G401 (cell line): ENCODE measurements at regions not wholly inside any gene's neighbourhood (a gene's known extent, or its start where the extent isn't known, plus 50 kb on each side); places are given as distances from the start of the nearest gene placed in this dataset.
"Not testable (repeated sequence)": the region's sequence is repeated elsewhere in the genome, so short reads cannot be mapped to it uniquely, and the experiment has no call there.

Experiments
- DNase-seq: peaks from one replicate; pipeline ENCODE4 v3.0.0-alpha.2; 2015; ENCODE audit warnings: low spot score
- in situ Hi-C: cut with HindIII; loops from 2 replicates; pipeline ENCODE4 v1.10.0; 2016; ENCODE audit warnings: low sequenced_read_pairs, mixed read lengths

DNA sequence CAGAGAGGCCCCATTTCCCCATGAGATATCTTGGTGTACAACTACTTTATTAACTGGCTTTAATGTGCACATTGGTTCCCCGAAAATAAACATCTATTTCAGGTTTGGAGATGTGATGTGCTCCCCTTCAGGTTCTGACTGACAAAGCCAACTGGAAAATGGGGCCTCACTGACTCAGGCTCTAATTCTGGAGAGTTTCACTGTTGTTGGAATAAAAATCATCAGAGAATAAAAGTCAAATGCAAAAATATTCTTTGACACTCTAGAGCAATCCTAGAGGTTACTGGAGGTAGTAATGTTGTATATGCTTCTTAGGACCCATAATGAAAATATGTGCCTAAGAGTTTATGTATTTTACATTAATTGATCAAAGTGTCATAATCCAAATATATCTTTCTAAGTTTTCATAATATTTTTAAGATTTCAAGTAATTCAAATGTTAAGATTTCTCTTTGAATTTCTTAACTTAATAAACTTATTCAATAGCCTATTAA is 189.9 kb upstream of the COL3A1 start:
- in situ Hi-C loops, result no loop called here
- DNase-seq, result no peak

DNA sequence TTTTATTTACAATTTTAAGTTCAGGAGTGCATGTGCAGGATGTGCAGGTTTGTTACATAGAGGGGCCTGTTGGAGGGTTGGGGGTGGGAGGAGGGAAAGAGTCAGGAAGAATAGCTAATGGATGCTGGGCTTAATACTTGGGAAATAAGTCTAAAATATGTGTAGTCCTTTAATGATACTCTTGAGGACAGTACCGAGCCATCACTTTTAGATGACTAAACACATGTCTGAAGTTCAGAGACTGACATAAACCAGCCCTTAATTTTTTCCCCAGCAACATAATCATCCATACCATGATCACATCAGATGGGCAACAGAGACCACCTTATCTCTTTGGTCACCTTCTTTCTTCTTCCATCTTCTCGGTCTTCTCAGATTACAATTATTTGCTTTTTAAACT is 189.1 kb upstream of the COL3A1 start:
- no peak for DNase-seq
- in situ Hi-C loops, result no loop called here

DNA sequence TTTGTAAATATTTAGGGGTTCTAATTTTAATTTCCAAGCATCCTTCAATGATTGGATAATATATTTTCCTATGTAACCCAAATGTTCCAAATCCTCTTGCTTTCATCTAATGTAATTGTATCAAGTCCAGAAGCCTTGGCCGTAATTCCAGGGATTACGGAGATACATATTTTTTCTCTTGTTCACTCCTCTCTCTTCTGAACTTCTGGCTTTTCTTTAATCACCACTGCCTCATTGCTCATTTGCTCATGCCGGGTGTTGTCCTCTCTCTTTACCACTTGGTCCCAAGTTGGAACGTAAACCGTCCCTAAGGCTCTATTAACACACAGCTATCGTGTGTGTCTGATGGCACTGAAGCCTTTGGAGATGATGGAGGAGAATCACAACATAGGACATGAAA is 188.7 kb upstream of the COL3A1 start:
- in situ Hi-C loops, result no loop called here
- no peak for DNase-seq

DNA sequence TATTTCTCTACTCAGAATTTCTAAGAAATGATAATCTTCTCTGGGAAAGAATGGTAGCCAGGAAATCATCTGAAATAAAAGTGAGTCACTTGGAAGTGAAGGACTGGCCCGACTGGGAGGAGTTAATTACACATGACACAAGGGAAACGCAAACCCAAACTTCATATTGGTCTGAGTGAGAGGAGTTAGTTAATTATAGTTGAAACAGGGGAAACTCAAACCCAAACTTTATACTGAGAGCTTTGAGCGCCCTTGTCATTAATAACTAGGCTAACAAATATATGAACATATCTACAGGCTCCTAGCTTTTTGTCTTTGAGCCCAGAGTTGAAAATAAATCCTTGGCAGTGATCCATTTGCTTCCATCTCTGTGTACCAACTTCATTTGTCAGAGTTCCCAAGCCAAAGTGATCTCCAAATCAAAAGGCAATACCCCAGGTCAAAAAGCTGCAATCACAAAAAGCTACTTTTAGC is 187.8 kb upstream of the COL3A1 start:
- DNase-seq, result no peak
- in situ Hi-C loops, result no loop called here

DNA sequence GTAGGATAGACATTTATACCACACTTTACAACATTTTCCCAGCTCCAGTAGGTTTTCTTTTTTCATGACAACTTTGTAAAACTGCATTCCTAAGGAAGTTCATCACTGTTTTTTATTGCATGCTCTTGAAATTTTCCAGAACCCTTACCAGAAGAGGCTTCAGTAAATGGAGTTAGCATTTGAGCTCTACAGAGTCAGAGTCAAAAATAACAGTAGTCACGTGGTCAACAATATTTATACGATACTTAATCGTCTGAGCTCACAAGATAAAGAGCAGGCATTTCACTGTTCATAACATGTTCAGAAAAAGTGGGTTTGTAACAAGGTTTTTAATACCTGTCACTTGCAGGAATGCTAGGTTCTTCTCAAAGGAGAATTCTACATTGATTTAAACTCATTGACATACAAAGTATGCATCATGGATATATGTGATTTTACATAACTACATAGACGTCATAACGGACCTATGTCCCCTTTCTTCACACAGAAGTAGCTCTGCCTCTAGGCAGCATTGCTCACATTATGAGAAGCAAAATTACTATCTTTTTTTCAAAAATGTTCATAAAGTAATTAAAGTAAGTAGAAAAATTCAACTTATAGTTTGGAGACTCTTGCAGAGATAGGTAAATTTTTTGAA is 187.0 kb upstream of the COL3A1 start:
- DNase-seq, result no peak
- in situ Hi-C loops, result no loop called here

DNA sequence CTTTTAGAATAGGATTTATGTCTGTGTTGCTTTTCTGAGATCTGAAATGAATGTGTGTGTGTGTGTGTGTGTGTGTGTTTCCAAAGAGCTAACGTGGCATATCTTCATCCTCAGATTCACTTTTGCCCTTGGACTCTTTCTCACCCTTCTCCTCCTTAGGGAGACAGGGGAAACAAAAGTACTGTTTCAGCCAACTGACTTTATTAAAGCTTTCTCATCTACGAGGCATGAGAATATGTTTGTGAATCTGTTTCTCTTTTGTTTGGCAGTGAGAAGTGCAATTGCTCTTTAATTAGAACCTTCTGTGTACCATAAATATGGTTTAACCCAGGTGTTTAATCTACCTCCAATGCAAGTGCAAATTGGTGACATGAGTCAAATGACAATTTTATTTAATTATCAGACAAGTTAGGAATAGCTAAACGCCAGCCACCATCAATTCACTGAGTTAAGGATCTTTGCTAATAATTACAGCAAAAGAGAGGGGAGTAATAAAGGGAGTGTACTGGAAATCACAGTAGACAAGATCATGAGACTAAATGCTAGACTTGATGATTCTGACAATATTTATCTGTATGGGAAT is 186.4 kb upstream of the COL3A1 start:
- in situ Hi-C loops, result no loop called here
- DNase-seq, result no peak

DNA sequence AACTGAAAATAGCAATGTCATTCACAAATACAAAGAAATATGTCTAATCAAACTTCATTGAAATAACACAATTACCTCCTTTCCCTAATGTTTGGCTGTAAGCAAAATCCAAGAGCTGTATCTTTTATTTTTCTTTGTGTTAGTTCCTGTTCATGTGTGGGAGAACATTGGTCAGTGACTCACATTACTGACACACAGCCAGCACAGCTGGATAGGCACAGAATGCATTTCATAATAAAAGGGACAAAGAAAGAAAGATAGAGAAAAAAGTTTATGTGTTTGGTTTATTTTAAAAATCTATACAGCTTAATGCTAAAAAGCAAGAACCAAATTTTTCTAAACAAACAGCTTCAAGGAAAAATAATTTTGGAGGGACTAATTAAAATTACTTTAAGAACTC is 185.6 kb upstream of the COL3A1 start:
- in situ Hi-C loops, result no loop called here
- no peak for DNase-seq

DNA sequence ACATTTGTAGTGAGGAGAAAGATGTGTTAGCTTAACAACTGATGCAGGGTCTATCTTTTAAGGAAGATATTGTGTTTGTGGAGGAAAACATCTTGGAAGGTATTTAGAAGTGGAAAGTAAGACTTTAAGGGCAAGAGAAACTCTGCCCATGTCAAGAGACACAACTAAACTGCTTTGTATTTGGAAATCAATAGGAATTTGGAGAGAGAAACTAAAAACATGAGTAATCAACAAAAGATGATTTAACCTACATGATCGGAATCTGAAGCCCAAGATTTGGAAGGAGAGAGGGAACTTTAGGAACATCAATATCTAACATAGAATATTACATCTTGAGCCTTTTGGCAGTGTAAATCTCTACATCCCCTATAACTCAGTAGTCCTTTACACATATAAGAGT is 184.2 kb upstream of the COL3A1 start:
- in situ Hi-C loops, result no loop called here
- no peak for DNase-seq

DNA sequence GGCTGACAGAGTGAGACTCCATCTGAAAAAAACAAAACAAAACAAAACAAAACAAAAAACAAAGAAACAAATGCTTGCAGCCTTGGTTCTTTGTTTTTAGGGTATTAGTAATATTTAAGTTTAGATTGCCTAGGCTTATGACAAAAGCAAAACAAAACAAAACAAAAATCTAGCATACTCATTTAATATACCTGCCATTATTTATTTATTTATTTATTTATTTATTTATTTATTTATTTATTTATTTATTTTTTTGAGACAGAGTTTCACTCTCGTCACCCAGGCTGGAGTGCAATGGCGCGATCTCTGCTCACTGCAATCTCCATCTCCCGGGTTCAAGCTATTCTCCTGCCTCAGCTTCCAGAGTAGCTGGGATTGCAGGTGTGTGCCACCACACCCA is 179.7 kb upstream of the COL3A1 start:
- in situ Hi-C loops, DNase-seq: not testable (repeated sequence)

DNA sequence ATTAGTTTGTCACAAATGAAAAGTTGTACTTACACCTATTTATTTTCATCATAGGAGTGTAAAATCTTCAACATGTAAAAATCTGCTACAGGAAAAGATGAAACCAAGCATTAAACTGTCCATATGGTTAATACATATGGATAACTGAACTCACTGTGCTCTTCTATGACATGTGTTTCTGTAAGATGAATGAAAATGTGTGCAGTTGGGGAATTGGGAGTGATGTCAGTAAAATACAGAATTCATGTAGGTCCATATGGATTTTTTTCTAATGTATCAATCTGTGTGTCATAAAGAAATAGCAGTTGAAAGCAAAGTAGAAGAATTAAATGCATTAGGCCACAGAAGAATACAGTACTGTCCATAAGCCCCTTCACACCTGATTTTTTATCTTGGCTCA is 178.4 kb upstream of the COL3A1 start:
- DNase-seq, result no peak
- in situ Hi-C loops, result no loop called here

DNA sequence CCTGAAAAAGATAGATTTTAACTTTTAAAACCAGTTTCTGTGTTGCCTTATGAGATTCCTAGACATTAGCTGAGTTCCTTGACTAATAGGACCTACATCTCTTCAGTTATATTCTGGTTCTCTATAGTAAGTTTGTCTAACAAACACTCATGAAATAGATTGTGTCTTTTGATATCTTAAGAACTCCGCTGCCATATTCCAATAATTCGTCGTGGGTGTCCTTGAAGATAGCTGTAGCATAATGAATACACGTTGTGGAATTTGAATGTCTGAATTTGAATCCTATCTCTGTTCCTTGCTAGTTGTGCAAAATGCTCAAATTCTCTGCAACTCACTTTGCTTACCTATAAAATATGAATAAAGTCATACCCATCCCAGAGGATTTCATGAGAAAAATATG is 176.8 kb upstream of the COL3A1 start:
- in situ Hi-C loops, result no loop called here
- no peak for DNase-seq

DNA sequence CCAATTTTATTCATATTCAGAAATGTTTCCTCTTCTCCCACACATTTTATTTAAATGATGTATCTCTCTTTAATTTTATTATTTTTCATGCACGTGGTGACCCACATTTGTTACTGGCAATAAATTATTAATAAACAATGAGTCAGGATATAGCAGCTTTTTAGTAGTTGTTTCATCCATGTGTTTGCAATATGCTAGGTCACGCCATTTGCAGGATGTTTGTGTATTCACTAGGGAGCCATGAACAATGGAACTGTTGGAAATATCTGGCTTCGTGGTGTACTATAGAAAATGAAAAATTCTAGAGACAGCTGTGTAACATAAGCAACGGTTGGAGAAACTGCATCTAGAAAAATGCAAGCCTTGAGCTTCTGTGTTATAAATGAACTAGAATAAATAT is 176.0 kb upstream of the COL3A1 start:
- DNase-seq, result no peak
- in situ Hi-C loops, result no loop called here

DNA sequence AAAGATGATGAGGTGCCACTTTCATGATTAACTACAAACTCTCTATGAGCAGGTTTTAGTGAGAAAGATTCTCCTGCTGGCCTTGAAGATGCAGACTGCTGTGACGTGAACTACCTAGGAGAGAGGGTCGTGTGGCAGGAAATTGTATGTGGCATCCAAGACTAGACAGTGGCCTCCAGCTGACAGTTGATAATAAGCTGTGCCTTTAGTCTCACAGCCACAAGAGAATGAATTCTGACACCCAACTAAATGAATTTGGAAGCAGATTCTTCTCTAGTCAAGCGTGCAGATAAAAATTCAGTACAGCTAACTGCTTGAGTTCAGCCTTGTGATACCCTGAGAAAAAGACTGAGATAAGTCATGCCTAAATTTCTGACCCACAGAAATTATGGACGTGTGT is 169.0 kb upstream of the COL3A1 start:
- no peak for DNase-seq
- in situ Hi-C loops, result no loop called here

DNA sequence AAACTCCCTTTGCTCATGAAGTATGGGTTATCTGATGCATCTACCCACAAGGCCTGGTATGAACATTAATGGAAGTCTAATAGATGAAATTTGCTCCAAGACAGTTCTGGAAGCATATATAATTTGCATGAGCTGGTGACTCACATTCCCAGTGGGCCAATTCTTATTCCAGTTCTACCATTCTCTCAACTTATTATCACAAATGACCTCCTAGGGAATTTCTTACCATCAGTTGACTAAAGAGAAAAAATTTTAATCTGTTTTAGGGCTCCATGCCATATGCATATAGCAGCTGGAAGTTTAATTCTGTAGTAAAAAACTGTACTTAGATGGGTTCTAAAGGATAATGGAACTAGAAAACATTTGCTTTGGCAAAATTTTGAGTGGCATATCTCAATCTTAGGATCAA is 165.2 kb upstream of the COL3A1 start:
- in situ Hi-C loops, result no loop called here
- no peak for DNase-seq

DNA sequence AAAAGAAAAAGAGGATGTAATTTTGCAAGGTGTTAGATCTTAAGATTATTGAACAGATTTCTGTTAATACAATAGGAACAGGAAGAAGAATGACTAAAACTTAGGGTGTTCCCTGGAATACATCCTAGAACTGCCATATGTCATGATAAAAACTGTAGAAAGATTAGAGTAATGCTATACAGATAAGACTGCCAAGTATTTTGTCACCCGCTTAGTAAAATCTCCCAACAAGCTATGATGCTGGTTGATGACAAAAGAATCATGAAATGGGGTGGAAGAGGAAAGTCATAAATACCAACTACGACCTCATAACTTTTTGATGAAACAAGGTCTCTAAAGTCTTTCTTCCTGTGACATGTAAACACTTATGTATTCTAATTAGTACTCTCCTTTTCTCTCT is 163.6 kb upstream of the COL3A1 start:
- in situ Hi-C loops, result no loop called here
- no peak for DNase-seq

DNA sequence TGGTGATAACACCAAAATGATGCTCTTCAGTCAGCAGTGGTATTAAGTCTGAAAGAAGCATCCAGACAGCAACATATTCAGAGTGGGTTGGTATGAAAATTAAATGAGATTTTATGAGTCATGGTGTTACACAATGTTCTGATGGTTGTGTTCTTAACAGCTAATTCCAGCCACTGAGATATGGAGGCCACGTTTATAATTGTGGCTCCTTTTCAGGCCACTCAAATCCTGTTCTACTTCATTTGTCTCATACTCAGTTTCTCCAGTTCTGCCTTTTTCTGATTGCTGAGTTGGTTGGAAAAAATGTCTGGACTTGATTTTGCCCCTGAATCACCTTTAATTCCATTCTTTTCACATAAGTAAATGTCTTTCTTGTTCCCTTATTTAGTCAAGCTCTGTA is 162.7 kb upstream of the COL3A1 start:
- in situ Hi-C loops, result no loop called here
- DNase-seq, result no peak

DNA sequence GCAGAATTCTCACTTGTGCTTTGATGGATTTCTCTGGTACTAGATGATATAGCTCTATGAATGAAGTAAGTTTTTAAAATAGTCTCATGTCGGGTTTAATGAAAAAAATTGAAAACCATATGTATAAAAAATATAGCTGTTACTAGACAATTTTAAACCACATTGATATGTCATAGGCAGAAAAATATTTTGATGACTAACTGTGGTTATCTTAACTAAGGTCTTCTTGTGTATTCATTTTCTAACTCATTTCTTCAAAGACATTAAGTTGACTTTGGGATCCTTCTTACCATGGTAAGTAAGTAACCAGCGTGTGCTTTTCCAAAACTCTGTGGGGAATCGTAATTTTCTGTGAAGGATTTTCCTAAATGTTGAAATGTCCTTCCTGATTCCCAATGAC is 160.9 kb upstream of the COL3A1 start:
- in situ Hi-C loops, result no loop called here
- no peak for DNase-seq

DNA sequence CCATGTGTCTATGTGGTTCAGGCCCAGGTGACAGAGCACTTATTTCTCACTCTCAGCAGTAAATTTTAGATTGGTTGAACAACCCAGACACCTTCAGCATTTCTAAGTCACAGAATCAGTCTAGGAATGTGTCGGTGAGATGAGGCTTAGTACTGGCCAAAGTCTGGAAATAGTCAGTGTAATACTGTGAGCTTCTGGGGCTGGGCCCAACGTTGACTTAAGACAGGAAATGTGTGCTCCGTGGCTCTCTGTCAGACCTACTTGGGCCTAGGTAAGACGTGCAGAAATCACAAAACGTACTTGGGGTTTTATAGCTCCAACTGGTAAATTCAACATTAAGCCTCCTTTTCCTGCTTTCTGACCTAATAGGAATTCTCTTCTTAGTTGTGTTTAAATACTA is 160.3 kb upstream of the COL3A1 start:
- in situ Hi-C loops, result no loop called here
- DNase-seq, result no peak

DNA sequence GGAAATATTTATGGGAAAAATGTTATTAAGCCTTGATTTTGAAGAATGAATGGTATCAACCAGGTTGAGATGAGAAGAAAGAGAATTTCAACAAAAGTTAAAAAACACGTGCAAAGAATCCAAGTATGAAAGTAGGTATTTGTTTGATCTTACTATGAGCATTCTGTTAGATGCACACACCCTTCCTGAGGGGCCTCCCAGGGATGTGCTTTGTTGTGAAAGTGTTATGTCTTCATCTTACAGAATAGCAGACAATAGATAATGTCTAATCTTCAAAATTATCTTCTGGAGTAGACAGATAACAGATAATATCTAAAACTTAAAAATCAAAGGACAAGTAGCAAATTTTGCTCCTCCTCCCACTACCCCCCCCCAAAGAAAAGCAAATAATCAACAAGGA is 155.2 kb upstream of the COL3A1 start:
- in situ Hi-C loops, result no loop called here
- no peak for DNase-seq

DNA sequence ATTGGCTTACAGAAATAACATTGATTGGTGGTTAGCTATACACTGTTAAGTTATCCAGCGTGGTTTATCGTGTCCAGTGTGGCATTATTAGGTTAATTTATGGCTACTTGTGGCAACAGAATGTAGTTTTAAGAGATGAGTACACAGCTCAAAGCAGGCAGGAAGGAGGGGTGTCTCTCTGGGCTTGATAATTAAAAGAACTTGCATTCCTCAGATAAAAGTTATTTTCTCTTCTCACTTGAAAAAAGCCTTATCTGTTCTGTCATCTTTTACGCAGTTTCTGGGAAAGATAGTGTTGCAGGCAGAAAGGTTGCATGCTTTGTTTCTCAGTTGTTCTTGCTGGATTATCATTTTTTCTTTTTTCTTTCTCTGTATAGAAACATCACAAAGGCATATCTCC is 154.4 kb upstream of the COL3A1 start:
- in situ Hi-C loops, result no loop called here
- DNase-seq, result no peak

DNA sequence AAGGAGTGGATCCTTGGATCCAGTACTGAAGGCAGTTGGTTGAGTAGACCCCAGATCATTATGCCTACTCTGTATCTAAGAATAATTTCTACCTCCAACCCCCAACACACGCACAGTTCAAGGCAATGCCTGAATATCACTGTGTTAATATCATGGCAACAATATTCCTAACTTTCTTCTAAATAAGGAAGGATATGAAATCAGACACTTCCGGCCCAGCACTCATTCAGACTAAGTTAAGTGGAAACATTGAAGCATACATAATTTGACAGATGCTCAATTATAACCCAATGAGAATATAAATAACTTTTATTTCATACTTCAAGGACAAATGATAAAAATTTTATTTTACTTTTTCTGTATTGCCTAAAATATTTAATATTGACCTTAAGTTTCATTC is 153.6 kb upstream of the COL3A1 start:
- in situ Hi-C loops, result no loop called here

More for the DNA sequence above, 153.6 kb upstream of the COL3A1 start:
- DNase-seq, result no peak
